ENCODE measurements at regions not wholly inside any gene's neighbourhood (a gene's known extent, or its start where the extent isn't known, plus 50 kb on each side); places are given as distances from the start of the nearest gene placed in this dataset.

DNA sequence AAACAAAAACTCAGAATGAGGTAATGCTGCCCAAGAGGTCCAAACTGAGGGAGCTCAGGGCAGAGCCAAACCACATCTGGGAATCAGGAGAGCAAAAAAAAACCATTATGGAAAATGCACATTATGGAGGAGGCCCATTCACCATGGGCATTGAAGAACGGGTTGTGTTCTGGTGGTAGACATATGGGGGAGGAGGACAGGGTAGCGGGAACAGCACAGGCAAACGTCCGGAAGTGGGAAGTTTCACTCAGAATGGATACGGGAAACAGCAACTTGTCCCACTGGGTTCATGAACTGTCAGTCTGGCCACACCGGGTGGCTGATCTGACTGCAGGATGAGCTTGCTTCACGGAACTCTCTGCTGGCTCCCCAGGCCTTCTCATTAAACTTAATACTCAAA, 139.7 kb downstream of the RRAGC start:
- no peak for DNase-seq

DNA sequence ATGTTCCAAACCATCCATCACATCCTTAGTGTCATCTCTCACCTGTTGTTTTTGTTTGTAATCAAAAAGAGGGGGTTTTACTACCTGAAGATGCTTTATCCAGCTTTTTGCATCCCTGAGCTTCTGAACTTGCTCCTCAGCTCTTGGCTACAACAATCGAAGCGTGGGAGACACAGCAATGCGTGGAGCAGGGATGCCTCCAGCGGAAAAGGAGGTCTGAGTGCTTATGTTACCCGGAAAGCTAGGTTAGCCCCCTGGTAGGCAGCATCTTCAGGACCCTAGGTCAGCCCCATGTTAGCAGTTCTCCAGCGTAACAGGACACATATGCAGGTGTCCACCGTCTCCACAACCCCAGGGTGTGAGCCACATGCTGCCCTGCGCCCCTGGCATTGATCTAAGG, 141.5 kb downstream of the RRAGC start:
- DNase-seq = no peak

DNA sequence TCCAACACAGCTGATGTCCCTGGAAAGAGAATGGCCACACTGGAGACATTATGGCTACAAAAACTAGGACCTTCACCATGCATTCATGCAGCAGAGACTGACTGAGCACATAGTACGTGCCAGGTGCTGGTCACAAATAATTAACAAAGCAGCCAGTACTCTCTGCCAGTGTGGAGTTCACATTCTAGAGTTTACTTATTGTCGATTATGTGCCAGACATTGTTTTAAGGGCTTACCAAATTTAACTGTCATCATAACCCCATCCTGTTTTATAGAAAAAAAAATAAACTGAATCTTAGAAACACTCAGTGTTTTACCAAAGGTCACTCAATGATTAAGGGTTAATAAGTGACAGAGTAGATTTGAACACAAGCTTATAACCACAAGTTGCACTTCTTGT, 143.3 kb downstream of the RRAGC start:
- DNase-seq = no peak

DNA sequence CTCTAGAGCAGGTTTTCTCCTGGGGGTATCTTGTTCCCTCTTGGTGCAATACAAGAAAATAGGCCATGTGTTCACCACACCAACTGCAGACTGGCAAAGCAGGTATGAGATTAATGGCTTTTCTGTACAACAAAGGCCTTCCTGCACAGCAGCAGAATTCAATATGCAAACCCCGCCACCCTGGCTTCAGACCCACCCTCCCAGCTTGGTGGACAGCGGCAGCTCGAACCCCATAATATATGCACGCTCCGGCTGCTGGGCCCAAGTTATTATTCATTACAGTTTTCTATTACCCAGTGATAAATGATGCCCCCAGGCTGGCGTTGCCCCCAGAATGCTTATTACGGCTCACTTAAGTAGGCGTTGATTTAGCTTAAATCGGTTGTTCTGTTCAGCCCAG, 144.2 kb downstream of the RRAGC start:
- no peak for DNase-seq

DNA sequence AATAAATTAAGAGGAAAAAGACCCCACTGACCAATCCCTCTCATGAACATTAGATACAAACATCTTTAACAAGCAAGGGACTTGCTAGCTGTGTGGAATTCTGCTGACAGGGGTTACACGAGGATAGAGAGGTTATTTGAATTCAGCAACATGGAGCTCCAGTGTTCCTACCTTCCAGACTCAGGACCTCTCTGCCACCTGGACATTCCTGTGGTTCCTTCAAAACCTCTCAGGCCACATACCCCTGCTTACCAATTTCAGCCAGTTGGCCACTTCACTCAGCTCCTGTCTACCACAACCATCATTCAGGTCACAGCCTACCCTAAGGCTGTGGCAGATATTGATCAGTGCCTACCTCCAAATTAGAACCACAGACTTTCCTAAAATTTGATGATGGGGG, 147.5 kb downstream of the RRAGC start:
- DNase-seq = no peak

DNA sequence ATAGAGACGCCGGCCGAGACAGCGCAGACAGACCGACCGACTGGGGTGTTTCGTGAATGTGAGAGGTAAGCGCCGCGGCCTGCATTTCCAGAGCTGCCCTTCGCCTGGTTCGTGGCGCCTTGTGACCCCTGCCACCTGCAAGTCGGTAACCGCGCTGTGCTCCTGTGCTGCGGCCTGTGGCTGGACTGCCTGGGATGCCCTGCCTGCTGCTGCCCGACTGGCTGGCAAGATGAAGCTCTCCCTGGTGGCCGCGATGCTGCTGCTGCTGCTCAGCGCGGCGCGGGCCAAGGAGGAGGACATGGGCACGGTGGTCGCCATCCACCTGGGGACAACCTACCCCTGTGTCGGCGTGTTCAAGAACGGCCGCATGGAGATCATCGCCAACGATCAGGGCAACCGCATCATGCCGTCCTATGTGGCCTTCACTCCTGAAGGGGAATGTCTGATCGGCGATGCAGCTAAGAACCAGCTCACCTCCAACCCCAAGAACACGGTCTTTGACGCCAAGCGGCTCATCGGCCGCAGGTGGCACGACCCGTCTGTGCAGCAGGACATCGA, 150.8 kb downstream of the RRAGC start:
- DNase-seq = no peak

DNA sequence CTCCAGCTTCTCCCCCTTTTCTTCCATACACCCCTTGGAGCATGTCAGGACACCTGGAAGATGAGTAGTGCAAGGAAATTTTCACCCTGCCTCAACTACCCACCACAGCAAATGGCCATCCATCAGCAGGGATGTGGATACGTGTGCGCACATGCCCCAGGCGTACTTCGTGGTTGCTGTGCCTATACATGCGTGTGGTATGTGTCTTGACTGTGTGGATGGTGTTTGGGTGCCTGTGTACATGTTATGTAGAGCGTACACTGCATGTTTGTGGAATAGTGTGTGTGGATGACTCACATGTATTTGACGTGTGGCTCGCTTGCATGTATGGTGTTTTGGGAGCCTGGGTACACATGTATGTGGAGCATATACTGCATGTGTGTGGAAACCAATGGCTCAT, 158.5 kb downstream of the RRAGC start:
- no peak for DNase-seq

DNA sequence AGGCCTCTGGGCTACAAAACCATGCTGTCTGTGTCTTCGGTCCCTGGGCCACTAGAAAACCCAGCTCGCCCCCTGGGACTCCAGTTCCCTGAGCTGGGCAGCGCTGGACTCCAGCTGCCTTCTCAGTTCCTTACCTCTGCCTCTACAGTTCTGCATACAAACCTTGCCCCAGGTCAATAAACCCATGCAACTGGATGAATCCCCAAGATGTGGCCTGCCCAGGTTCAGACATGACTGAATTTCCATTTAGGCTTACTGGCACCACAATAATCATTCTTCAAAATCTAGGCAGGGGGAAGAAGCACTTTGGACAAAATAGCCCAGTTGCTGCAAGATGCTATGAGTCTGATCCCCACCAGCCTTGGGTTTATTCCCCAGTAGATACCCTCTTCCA, 159.5 kb downstream of the RRAGC start:
- no peak for DNase-seq

DNA sequence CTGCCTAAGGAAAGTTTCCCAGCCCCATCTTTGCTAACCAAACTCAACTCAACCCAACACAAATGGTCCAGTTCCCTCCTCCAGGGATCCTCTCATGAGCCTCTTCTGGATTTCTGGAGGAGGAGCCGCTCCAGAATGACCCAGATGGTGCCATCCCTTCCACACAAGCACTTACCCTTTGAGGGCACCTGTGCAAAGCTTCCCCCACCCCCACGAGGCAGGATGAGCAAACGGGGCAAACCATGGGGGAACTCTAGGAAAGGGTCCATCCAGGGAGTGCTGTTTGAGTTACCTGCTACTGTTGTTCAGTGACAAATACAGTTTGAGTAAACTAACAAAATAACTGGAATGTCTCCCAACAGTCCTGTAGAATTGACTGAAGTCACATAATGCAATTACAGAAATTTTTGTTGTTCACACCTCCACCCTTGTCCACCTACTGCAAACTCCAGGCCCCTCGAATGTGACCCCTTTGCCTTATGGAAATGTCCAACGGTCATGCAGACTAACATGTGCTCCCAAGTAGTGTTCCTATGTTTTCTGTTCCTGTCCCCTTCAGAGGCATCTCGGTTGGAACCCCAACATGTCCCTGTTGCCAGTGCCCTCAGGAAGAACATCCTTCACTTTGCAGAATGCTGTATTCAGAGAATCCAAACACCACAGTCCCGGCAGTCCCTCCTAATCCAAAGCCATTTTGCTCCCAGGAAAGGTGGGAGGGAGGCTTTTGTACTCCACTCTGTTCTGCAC, 160.1 kb downstream of the RRAGC start:
- DNase-seq = no peak

DNA sequence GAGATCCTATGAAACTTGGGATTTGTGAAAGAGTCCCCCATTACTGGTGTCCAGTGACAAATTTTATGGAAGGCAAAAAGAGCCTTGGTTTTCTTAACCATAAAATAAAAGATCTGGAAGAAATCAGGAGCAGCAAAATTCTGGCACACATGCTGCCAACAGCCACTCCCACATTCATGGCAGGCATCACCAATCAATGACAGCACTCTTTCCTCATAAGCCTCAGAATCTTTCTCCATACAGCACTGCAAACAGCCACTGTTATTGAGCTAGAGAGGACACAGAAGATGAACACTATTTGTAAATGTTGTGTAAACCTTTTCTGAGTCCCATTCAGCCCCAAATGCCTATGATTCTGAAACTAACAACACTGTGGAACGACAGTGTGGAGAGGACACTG, 162.2 kb downstream of the RRAGC start:
- no peak for DNase-seq

DNA sequence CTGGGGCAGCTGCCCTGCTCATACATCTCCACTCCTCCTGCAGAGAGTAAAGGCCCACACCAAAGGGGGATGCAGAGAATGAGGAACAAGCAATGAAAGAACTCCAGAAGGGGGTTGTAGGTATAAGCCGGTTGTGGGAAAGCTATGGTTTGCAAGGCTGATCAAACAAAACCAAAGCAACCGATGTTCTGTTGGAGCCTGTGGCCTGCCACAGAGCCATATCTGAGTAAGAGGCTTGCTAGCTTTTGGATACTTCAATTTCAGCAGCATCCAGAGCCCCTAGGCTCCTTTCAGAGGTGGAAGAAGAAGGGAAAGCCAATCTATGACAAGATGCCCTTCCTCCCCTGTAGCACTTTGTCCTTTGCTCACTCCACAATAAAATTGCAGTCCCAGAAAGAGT, 163.2 kb downstream of the RRAGC start:
- DNase-seq = no peak

DNA sequence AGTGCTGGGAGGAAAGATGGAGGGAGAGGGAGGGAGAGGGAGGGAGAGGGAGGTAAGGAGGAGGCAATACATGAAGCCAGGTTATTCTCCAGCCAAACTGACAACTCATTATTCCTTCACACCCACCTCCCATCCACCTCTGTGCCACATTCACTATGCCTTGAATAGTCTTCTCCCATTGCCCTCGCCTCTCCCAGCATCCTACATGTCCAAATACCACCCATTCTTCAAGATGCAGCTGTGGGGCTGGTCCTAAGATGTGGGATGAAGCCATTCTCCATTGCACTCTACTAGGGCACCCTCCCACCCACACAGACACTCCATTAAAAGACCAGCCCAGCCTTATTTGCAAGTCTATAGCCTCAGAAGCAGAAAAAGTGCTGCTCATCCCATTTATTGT, 165.8 kb downstream of the RRAGC start:
- DNase-seq = no peak

DNA sequence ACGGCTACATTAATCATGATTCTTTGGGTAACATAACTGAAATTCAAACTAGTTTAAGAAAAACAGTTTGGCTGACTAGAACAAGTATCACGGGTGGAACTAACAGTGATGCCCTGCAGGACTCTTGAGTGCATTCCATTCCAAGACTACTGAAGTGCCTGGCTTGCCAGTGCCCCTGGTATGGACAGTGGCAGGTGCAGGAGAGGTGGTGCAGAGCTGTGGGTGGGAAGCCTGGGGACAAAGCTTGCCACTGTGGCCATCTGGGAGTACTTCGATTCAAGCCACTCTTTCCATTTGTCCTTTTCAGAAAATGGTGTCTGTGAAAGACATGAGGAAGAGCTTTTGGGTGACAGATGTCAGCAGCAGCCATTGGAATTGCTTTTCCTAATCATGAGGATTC, 166.5 kb downstream of the RRAGC start:
- no peak for DNase-seq

DNA sequence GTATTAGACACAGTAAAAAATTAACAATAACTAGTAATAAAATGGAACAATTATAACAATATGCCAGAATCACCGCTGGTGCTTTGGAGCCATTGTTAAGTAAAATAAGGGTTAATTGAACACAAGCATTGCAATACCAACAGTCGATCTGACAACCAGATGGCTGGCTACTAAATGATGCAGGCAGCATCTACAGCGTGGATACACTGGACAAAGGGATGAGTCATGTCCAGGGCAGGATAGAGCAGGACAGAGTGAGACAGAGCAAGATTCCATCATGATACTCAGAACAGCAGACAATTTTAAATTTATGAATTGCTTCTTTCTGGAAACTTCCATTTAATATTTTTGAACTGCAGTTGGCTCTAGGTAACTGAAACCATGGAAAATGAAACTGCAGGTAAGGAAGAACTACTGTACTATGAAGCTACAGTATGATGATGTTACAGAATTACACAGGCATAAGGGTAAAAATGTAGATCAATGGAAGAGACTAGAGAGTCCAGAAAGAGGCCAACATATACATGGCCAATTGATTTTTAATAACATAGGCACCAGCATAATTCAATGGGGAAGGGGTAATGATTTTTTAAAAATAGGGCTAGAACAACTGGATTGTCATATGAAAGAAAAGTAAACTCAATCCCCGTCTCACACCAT, 168.7 kb downstream of the RRAGC start:
- DNase-seq = peak in 7 of 56 donors; percentile 1 to 22 (median 9)

DNA sequence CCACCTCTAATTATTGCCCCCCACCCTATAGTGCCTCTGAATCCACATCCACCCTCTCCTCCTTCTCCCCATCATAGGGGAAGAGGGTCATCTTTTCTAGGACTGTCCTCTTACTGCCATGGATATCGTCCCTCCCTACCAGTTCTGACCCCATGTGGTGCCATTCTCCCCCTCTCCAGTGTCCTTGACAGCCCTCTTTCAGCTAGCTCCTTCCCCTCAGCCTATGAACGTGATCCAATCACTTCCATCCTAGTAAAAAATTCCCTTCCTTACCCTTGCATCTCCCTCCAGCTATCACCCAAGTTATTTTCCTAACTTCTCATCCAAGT, 172.7 kb downstream of the RRAGC start:
- DNase-seq = no peak

DNA sequence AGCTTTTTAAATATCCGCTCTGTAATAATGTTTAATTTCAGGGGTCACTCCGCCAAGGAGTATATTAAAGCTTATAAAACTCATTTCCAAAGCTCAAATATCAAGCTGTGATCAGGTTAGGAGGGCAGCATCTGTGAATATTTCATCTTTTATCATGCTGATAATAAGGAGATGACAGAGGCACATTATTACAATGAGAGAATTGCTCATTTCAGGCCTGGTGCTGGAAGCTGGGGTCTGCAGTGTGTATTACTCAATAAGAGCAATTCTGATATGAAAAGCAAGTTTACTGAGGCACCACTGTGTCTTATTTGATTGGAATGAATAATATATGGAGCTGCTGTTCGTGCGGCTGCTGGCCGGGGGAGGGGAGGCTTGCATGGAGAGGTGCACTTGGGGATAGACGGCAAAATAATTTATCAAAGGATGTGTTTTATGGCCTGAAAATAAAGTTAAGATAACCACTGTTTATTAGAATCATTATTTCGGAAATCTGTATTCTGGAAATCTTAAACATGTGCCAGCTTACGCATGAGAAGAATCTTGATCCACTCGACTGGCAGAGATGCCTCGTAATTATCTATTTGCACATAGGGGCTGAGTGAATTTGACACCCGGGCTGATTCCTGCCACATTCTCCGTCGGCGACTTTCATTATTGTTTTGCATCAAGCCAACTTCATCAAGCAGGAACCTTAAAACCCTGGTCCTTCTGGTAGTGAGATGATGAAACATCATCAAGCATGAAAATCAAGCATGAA, 173.2 kb downstream of the RRAGC start:
- DNase-seq = no peak

DNA sequence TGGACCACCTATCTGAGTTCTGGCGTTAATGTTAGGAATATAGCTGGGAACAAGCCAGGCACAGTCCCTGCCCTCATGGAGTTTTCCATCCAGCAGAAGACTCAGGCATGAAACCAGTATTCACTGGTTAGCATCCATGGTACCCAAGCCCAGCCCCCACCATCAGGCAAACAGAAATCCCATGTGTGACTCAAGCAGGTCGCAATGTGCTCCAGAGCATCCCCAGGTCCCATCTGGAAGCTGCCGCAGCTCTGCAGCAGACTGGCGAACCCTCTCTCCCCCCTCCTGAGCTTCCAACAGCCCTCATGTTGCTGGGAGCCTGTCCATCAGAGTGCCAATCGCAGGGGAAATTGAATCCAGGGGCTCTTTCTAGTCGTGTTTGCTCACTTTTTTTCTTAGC, 174.2 kb downstream of the RRAGC start:
- DNase-seq = no peak

DNA sequence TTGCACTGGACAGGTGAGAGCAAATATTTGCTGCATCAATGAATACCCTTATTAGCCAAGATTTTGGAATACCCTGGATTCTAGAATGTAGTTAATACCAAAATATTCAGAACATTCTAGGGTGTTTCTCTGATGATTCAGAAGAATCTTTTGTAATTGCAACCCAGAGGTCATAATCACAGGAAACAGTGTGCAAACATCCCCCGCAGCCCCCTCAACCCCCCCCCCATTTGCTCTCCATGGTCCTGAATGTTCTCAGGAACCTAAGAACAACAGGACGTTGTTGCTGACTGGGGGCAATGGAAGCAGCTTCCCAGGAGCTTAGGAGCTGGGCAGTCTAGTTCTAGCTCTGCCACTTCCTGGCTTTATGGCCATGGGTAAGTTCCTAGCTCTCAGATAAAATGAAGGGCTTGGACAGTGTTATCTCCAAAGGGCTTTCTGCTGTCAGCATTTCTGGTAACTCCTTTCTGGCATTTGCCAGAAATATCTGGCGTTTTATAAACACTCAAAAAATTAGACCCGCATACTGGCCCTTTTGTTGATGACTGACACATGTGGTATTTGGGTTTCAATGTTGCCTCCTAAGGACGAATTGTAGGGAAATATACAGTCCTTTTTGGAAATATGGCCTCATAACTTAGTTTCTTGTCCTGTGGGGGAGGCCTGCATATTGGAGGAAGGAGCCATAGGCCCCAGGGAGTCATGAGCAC, 178.6 kb downstream of the RRAGC start:
- DNase-seq = no peak

DNA sequence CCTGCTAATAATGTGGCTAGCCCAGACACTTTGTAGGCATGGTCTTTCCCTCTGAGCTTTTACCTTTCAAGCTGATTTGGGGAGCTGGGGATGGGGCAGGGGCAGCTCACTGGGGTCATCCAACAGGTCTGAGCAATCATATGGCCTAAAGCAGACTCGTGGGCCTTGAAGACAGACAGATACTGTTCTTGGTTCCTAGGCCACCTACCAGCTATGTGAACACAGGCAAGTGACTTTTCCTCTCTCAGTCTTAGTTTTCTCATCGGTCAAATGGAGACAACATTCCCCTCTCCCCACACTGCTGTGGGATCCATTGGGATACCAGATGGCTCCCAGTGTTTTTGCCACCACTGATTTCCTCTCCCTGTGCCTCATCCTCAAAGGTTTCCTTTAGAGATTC, 181.8 kb downstream of the RRAGC start:
- no peak for DNase-seq

DNA sequence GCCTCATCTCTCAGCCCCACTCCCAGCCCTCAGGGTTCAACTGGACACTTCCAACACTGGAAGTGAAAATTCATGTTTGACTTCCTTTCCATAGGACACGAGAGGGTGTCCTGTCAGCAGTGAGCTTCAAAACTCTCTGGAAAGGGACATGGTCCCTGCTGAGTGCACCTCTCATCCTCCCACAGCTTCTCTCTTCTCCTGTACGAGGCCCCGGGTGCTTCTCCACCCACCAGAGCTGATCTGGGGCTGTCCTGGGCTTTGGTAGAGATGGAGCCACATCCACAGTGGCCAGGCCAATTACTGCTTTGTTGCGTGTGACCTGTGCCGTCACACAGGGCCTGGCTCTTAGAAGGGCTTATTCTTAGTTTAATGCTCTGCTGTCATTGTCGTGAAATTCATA, 182.3 kb downstream of the RRAGC start:
- DNase-seq = no peak

DNA sequence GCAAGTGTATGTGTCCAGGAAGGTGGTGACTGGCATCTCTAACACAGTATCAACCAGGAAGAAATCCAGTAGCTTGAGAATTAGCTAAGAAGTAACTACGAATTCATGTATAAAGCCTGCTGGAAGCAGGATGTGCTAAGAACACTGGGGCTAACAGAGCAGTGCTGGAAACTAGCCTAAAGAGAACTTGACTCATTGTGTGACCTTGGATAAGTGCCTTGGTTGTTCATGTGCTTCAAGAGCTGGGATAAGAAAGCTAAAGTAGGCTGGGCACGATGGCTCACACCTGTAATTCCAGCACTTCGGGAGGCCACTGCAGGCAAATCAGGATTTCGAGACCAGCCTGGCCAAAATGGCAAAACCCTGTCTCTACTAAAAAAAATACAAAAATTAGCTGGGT, 186.9 kb downstream of the RRAGC start:
- no peak for DNase-seq

DNA sequence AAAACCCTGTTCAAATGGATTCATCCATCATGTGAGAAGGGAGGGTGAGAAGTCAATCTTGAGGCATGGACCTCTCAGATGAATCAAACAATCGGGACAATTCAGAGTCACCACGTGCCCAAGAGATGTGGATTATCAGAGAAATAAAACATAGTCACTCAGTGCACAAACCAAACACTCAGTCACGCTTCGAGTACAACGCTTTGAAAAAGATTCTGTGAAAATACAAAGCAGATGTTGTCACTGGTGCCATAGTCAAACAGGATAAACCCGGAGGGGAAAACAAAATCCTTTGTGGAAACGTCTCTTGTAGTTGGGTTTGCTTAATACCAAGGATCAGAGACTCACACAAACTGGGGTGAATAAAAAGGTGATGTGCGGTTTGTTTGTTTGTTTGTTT, 188.4 kb downstream of the RRAGC start:
- DNase-seq = peak in 1 of 56 donors; percentile 27
